ENCODE measurements at regions not wholly inside any gene's neighbourhood (a gene's known extent, or its start where the extent isn't known, plus 50 kb on each side); places are given as distances from the start of the nearest gene placed in this dataset.

- TF ChIP-seq CTCF (IDR thresholded peaks at IDR 0.05; ENCODE audit: low read depth, low read length) (no peak), EZH2phosphoT487 (IDR thresholded peaks at IDR 0.05; ENCODE audit: low read depth) (no peak)
Measured at GRCh38 chr17:53186001-53186400, 636.7 kb upstream of the KIF2B start.
